HFF-Myc (cell line): ENCODE measurements at regions not wholly inside any gene's neighbourhood (a gene's known extent, or its start where the extent isn't known, plus 50 kb on each side); places are given as distances from the start of the nearest gene placed in this dataset.

Source experiments
- DNase-seq: peaks from one replicate; pipeline ENCODE4 v3.0.0-alpha.2; 2011; ENCODE audit warnings: low read depth; ENCODE audit errors: extremely low read depth
- H3K4me3 ChIP-seq: replicated peaks from 2 replicates; pipeline ENCODE4 v1.5.1; 2011; ENCODE audit warnings: low read depth, mild to moderate bottlenecking, control low read depth, low read length
- CTCF ChIP-seq: IDR thresholded peaks from 2 replicates; pipeline ENCODE4 v1.5.1; 2012; ENCODE audit warnings: mild to moderate bottlenecking, low read depth, low read length, control low read depth; ENCODE audit errors: missing control alignments

- no peak for TF ChIP-seq CTCF
- DNase-seq: no peak
- H3K4me3 ChIP-seq: no peak overlapping the region
Observed at GRCh38 chr17:33352526-33352925, 59.4 kb upstream of the ASIC2 start.

GRCh38 chr17:33356266-33356665 is 63.2 kb upstream of the ASIC2 start:
- no peak for TF ChIP-seq CTCF
- DNase-seq: no peak

GRCh38 chr17:33363475-33363874 is 70.4 kb upstream of the ASIC2 start:
- no peak overlapping the region for H3K4me3 ChIP-seq
- no peak for DNase-seq
- no peak for TF ChIP-seq CTCF

More at GRCh38 chr17:33356266-33356665, 63.2 kb upstream of the ASIC2 start:
- no peak overlapping the region for H3K4me3 ChIP-seq

GRCh38 chr17:33366960-33367359 is 73.9 kb upstream of the ASIC2 start:
- TF ChIP-seq CTCF: no peak
- no peak overlapping the region for H3K4me3 ChIP-seq
- no peak for DNase-seq

GRCh38 chr17:33369149-33369548 is 76.1 kb upstream of the ASIC2 start:
- no peak for TF ChIP-seq CTCF
- H3K4me3 ChIP-seq: no peak overlapping the region
- no peak for DNase-seq

- no peak for TF ChIP-seq CTCF
- H3K4me3 ChIP-seq: no peak overlapping the region
- DNase-seq: no peak
Observed at GRCh38 chr17:33369876-33370275, 76.8 kb upstream of the ASIC2 start.

- DNase-seq: no peak
- H3K4me3 ChIP-seq: no peak overlapping the region
- TF ChIP-seq CTCF: no peak
Observed at GRCh38 chr17:33370401-33370800, 77.3 kb upstream of the ASIC2 start.
